IMR-90 (cell line): ENCODE measurements at regions not wholly inside any gene's neighbourhood (a gene's known extent, or its start where the extent isn't known, plus 50 kb on each side); places are given as distances from the start of the nearest gene placed in this dataset.

ENCODE experiments used
- ATAC-seq: fragments of 200-7000 bp; cut with Tn5 transposase; 2 replicates; pipeline ENCODE4 v1.9.1; 2020; ENCODE audit warnings: low read depth, mild to moderate bottlenecking, moderate library complexity
- BruUV-seq: library from RNA; stranded (reverse); fragments of 400-500 nt; replicated peaks from 2 replicates; lab custom pipeline; 2021; lab: Mats Ljungman, UMichigan
- CTCF ChIA-PET: fragments of 300-600 bp; formaldehyde crosslinking; extraction: SDS; loops from one replicate; lab custom pipeline; 2021; ENCODE audit warnings: antibody characterized with exemption; lab: Yijun Ruan, JAX
- POLR2A ChIA-PET: fragments of 300-600 bp; sonication (Branson Sonifier 250); formaldehyde crosslinking; loops from one replicate; lab custom pipeline; 2022; ENCODE audit warnings: antibody characterized with exemption; ENCODE audit not compliant: unreplicated experiment; lab: Charles Lee
- DNase-seq: peaks from one replicate; pipeline ENCODE4 v3.0.0; 2013
- H2AFZ ChIP-seq: replicated peaks from 2 replicates; pipeline ENCODE3; 2013; ENCODE audit warnings: low read length, mild to moderate bottlenecking; ENCODE audit not compliant: poor library complexity
- H2AK5ac ChIP-seq: 2 replicates; pipeline ENCODE4 v1.6.1; 2013; ENCODE audit warnings: low read depth, low read length, inconsistent platforms
- H2AK9ac ChIP-seq: replicated peaks from 2 replicates; pipeline ENCODE3; 2013; ENCODE audit warnings: mild to moderate bottlenecking, low read depth, low read length, moderate library complexity; ENCODE audit not compliant: poor library complexity
- H2BK120ac ChIP-seq: 2 replicates; pipeline ENCODE4 v1.6.1; 2013; ENCODE audit warnings: low read depth, low read length, inconsistent platforms
- H2BK15ac ChIP-seq: 3 replicates; pipeline ENCODE4 v1.6.1; 2013; ENCODE audit warnings: low read depth, low read length, inconsistent platforms
- H2BK20ac ChIP-seq: 2 replicates; pipeline ENCODE4 v1.6.1; 2013; ENCODE audit warnings: low read depth, mild to moderate bottlenecking, inconsistent platforms, low read length, moderate library complexity
- H2BK5ac ChIP-seq: 2 replicates; pipeline ENCODE4 v1.6.1; 2013; ENCODE audit warnings: mild to moderate bottlenecking, low read depth, low read length, inconsistent platforms; ENCODE audit not compliant: poor library complexity, severe bottlenecking
- H3K14ac ChIP-seq: replicated peaks from 2 replicates; pipeline ENCODE4 v1.6.1; 2013; ENCODE audit warnings: low read depth, low read length, inconsistent platforms
- H3K18ac ChIP-seq: 2 replicates; pipeline ENCODE4 v1.6.1; 2013; ENCODE audit warnings: low read depth, low read length, control low read depth
- H3K23ac ChIP-seq: 2 replicates; pipeline ENCODE4 v1.6.1; 2013; ENCODE audit warnings: low read depth, low read length, inconsistent platforms
- H3K27ac ChIP-seq: 2 replicates; pipeline ENCODE4 v1.5.1; 2013; ENCODE audit warnings: mild to moderate bottlenecking, control low read depth, low read length; ENCODE audit not compliant: insufficient read depth
- H3K27me3 ChIP-seq: 2 replicates; pipeline ENCODE4 v1.6.1; 2013; ENCODE audit warnings: low read length; ENCODE audit not compliant: control insufficient read depth, insufficient read depth
- H3K36me3 ChIP-seq: 2 replicates; pipeline ENCODE4 v1.6.1; 2013; ENCODE audit warnings: low read length, mixed read lengths; ENCODE audit not compliant: control insufficient read depth, insufficient read depth
- H3K4ac ChIP-seq: 2 replicates; pipeline ENCODE4 v1.6.1; 2013; ENCODE audit warnings: low read depth, low read length, inconsistent platforms
- H3K4me1 ChIP-seq: 2 replicates; pipeline ENCODE4 v1.6.1; 2013; ENCODE audit warnings: low read length, mixed read lengths; ENCODE audit not compliant: control insufficient read depth, insufficient read depth
- H3K4me2 ChIP-seq: 2 replicates; pipeline ENCODE4 v1.6.1; 2013; ENCODE audit warnings: low read depth, mild to moderate bottlenecking, control low read depth, low read length, moderate library complexity
- H3K4me3 ChIP-seq: 2 replicates; pipeline ENCODE4 v1.5.1; 2013; ENCODE audit warnings: low read depth, mild to moderate bottlenecking, control low read depth, low read length, moderate library complexity; ENCODE audit not compliant: insufficient read depth
- H3K56ac ChIP-seq: 2 replicates; pipeline ENCODE4 v1.6.1; 2013; ENCODE audit warnings: low read length, inconsistent platforms; ENCODE audit not compliant: insufficient read depth; ENCODE audit errors: extremely low read depth
- H3K79me1 ChIP-seq, 2 experiments: 2 replicates each; pipeline ENCODE4 v1.6.1; 2013; ENCODE audit warnings: low read length in 2 of 2, inconsistent platforms in 1 of 2, low read depth in 1 of 2
- H3K9ac ChIP-seq: 2 replicates; pipeline ENCODE4 v1.6.1; 2013; ENCODE audit warnings: low read depth, low read length, control low read depth
- H3K9me1 ChIP-seq: 2 replicates; pipeline ENCODE4 v1.6.1; 2013; ENCODE audit warnings: low read length, inconsistent platforms; ENCODE audit not compliant: insufficient read depth
- H3K9me3 ChIP-seq: 2 replicates; pipeline ENCODE4 v1.6.1; 2013; ENCODE audit warnings: low read length; ENCODE audit not compliant: control insufficient read depth, insufficient read depth
- H4K20me1 ChIP-seq: 2 replicates; pipeline ENCODE4 v1.6.1; 2013; ENCODE audit warnings: low read length, inconsistent platforms; ENCODE audit not compliant: insufficient read depth
- H4K5ac ChIP-seq: 2 replicates; pipeline ENCODE4 v1.6.1; 2013; ENCODE audit warnings: mild to moderate bottlenecking, low read depth, low read length, control low read depth
- H4K8ac ChIP-seq, 2 experiments: 2 replicates each; pipeline ENCODE4 v1.6.1; 2013; ENCODE audit warnings: low read depth in 2 of 2, low read length in 2 of 2, control low read depth in 1 of 2, inconsistent platforms in 1 of 2
- H4K91ac ChIP-seq: 2 replicates; pipeline ENCODE4 v1.6.1; 2013; ENCODE audit warnings: low read depth, low read length, inconsistent platforms; ENCODE audit not compliant: insufficient read depth
- CEBPB ChIP-seq: IDR thresholded peaks from 2 replicates; pipeline ENCODE4 v1.6.1; 2012; ENCODE audit warnings: low read depth, low read length, improper control_type of control experiment
- CHD1 ChIP-seq: IDR thresholded peaks from 2 replicates; pipeline ENCODE4 v1.6.1; 2012; ENCODE audit warnings: low read depth, low read length, improper control_type of control experiment
- ELK1 ChIP-seq: fragments of 150-350 bp; IDR thresholded peaks from 2 replicates; pipeline ENCODE4 v1.6.1; 2016; ENCODE audit warnings: low read depth, mild to moderate bottlenecking, low read length, moderate library complexity, borderline replicate concordance
- FOS ChIP-seq: fragments of 150-350 bp; IDR thresholded peaks from 2 replicates; pipeline ENCODE4 v1.6.1; 2016; ENCODE audit warnings: low read depth, low read length
- MAZ ChIP-seq: IDR thresholded peaks from 2 replicates; pipeline ENCODE4 v1.6.1; 2012; ENCODE audit warnings: low read depth, mild to moderate bottlenecking, low read length, improper control_type of control experiment, moderate library complexity, borderline replicate concordance
- MXI1 ChIP-seq: IDR thresholded peaks from 2 replicates; pipeline ENCODE4 v1.6.1; 2012; ENCODE audit warnings: low read depth, mild to moderate bottlenecking, low read length, moderate library complexity, borderline replicate concordance
- RCOR1 ChIP-seq: IDR thresholded peaks from 2 replicates; pipeline ENCODE4 v1.6.1; 2012; ENCODE audit warnings: mild to moderate bottlenecking, low read length, improper control_type of control experiment; ENCODE audit not compliant: insufficient replicate concordance
- SMC3 ChIP-seq: fragments of 150-350 bp; IDR thresholded peaks from 2 replicates; pipeline ENCODE4 v1.6.1; 2016; ENCODE audit warnings: low read depth, mild to moderate bottlenecking, antibody characterized with exemption, low read length, moderate library complexity
- dilution Hi-C: fragments of 300-500 bp; cut with HindIII; formaldehyde crosslinking; loops from one replicate; pipeline ENCODE4 v1.14.3; 2018; ENCODE audit warnings: low sequenced_read_pairs; ENCODE audit not compliant: unreplicated experiment
- in situ Hi-C: fragments of 300-500 bp; cut with MboI; formaldehyde crosslinking; loops from 3 replicates; pipeline ENCODE4 v1.14.3; 2019; ENCODE audit warnings: low sequenced_read_pairs, inconsistent platforms, mixed read lengths
- intact Hi-C: fragments of 100-400 bp; cut with micrococcal nuclease; formaldehyde crosslinking; loops from 2 replicates; pipeline ENCODE4 v1.10.0; 2022
- TF ChIP-seq, protein P1 (sequence below): fragments of 150-350 bp; IDR thresholded peaks from 2 replicates; pipeline ENCODE4 v1.6.1; 2017; ENCODE audit warnings: mild to moderate bottlenecking, antibody characterized with exemption, low read length, low read depth
- TF ChIP-seq, protein P2 (sequence below): conservative IDR thresholded peaks from 2 replicates; pipeline ENCODE4 v1.5.1; 2012; ENCODE audit warnings: mild to moderate bottlenecking, low read depth, low read length, improper control_type of control experiment

GRCh38 chr13:40331802-40332201 lies 334.6 kb downstream of the FOXO1 start:
- POLR2A ChIA-PET, result no interaction called here
- H2AK9ac ChIP-seq, result no peak overlapping the region
- no peak overlapping the region for H2BK5ac ChIP-seq
- no peak overlapping the region for H4K8ac ChIP-seq
- H3K9me3 ChIP-seq, result no peaks in the 10 kb centered on the region
- H4K20me1 ChIP-seq, result no peaks in the 10 kb centered on the region
- no peak overlapping the region for H2BK20ac ChIP-seq
- no peak overlapping the region for H4K5ac ChIP-seq
- no peak overlapping the region for H3K4ac ChIP-seq
- H3K4me3 ChIP-seq, result no peak overlapping the region
- H3K56ac ChIP-seq, result no peak overlapping the region
- no peak overlapping the region for H3K27ac ChIP-seq
- no peaks in the 10 kb centered on the region for H3K79me1 ChIP-seq
- H2BK15ac ChIP-seq, result no peak overlapping the region
- ATAC-seq (no peak), DNase-seq (no peak)
- no peaks in the 10 kb centered on the region for H3K9me1 ChIP-seq
- no peak overlapping the region for H2BK120ac ChIP-seq
- H3K9ac ChIP-seq, result no peak overlapping the region
- no peaks in the 10 kb centered on the region for H3K36me3 ChIP-seq
- BruUV-seq, result no TSS peak
- no peak overlapping the region for H3K4me2 ChIP-seq
- dilution Hi-C loops, result no loop called here
- no peak overlapping the region for H4K91ac ChIP-seq
- no peaks in the 10 kb centered on the region for H3K27me3 ChIP-seq
- in situ Hi-C loops, result no loop called here
- no peaks in the 10 kb centered on the region for H3K4me1 ChIP-seq
- no peak overlapping the region for H3K14ac ChIP-seq
- intact Hi-C loops, result no loop called here
- no peak overlapping the region for H3K23ac ChIP-seq
- H2AFZ ChIP-seq, result no peak overlapping the region
- no peak overlapping the region for H3K18ac ChIP-seq
- TF ChIP-seq SMC3 (no peak), CHD1 (no peak), FOS (no peak), CEBPB (no peak), MXI1 (no peak), MAZ (no peak), RCOR1 (no peak), ELK1 (no peak)
- TF ChIP-seq, protein P1, sequence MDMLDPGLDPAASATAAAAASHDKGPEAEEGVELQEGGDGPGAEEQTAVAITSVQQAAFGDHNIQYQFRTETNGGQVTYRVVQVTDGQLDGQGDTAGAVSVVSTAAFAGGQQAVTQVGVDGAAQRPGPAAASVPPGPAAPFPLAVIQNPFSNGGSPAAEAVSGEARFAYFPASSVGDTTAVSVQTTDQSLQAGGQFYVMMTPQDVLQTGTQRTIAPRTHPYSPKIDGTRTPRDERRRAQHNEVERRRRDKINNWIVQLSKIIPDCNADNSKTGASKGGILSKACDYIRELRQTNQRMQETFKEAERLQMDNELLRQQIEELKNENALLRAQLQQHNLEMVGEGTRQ, result no peak
- TF ChIP-seq, protein P2, sequence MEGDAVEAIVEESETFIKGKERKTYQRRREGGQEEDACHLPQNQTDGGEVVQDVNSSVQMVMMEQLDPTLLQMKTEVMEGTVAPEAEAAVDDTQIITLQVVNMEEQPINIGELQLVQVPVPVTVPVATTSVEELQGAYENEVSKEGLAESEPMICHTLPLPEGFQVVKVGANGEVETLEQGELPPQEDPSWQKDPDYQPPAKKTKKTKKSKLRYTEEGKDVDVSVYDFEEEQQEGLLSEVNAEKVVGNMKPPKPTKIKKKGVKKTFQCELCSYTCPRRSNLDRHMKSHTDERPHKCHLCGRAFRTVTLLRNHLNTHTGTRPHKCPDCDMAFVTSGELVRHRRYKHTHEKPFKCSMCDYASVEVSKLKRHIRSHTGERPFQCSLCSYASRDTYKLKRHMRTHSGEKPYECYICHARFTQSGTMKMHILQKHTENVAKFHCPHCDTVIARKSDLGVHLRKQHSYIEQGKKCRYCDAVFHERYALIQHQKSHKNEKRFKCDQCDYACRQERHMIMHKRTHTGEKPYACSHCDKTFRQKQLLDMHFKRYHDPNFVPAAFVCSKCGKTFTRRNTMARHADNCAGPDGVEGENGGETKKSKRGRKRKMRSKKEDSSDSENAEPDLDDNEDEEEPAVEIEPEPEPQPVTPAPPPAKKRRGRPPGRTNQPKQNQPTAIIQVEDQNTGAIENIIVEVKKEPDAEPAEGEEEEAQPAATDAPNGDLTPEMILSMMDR, result no peak
- no peak overlapping the region for H2AK5ac ChIP-seq
- CTCF ChIA-PET, result no interaction called here
